Small intestine (tissue), 7 donors: ENCODE measurements at regions not wholly inside any gene's neighbourhood (a gene's known extent, or its start where the extent isn't known, plus 50 kb on each side); places are given as distances from the start of the nearest gene placed in this dataset.

Source experiments
- DNase-seq, 2 donors: peaks; one replicate each; pipeline versions ENCODE4 v3.0.0 to v3.0.0-alpha.2; 2013
- FAIRE-seq: peaks from 2 replicates; lab custom pipeline; 2012; peaks lifted over from hg19 to GRCh38; lab: Jason Lieb, UNC
- H3K27ac ChIP-seq, 3 donors: one replicate each; pipeline ENCODE4 v1.5.1; 2013; ENCODE audit warnings: low read length in 2 of 3, mild to moderate bottlenecking in 2 of 3, control low read depth in 1 of 3, inconsistent platforms in 1 of 3, low read depth in 1 of 3, moderate library complexity in 1 of 3
- H3K27me3 ChIP-seq, 3 donors: one replicate each; pipeline ENCODE4 v1.6.1; 2013; ENCODE audit warnings: low read length in 3 of 3, inconsistent platforms in 1 of 3; ENCODE audit not compliant: control insufficient read depth in 3 of 3, insufficient read depth in 3 of 3
- H3K36me3 ChIP-seq, 3 donors: one replicate each; pipeline ENCODE4 v1.6.1; 2013; ENCODE audit warnings: low read length in 3 of 3, inconsistent platforms in 1 of 3, low read depth in 1 of 3, mild to moderate bottlenecking in 1 of 3, moderate library complexity in 1 of 3; ENCODE audit not compliant: control insufficient read depth in 3 of 3, insufficient read depth in 2 of 3
- H3K4me1 ChIP-seq, 3 donors: one replicate each; pipeline ENCODE4 v1.6.1; 2013; ENCODE audit warnings: low read length in 2 of 3, inconsistent platforms in 1 of 3, low read depth in 1 of 3, mild to moderate bottlenecking in 1 of 3, moderate library complexity in 1 of 3; ENCODE audit not compliant: control insufficient read depth in 3 of 3, insufficient read depth in 2 of 3
- H3K4me3 ChIP-seq, 3 donors: one replicate each; pipeline ENCODE4 v1.5.1; 2013; ENCODE audit warnings: low read length in 3 of 3, control low read depth in 1 of 3, inconsistent platforms in 1 of 3, low read depth in 1 of 3, mild to moderate bottlenecking in 1 of 3, moderate library complexity in 1 of 3
- H3K9me3 ChIP-seq, 2 donors: one replicate each; pipeline ENCODE4 v1.6.1; 2013; ENCODE audit warnings: low read depth in 1 of 2, low read length in 1 of 2; ENCODE audit not compliant: control insufficient read depth in 2 of 2, insufficient read depth in 1 of 2
- WGBS, 3 donors: extraction: QIAGEN DNeasy Blood & Tissue Kit; methylation state at CpG; one replicate each; pipeline ENCODE4 v1.1.7; 2013; 5-methylcytosine and 5-hydroxymethylcytosine counted together
- donor health status: healthy with polysubstance abuse.
- donor health status: control.
- donor health status: control.
- donor health status: Bipolar disorder and iron deficiency.
- donor health status: healthy.

DNA sequence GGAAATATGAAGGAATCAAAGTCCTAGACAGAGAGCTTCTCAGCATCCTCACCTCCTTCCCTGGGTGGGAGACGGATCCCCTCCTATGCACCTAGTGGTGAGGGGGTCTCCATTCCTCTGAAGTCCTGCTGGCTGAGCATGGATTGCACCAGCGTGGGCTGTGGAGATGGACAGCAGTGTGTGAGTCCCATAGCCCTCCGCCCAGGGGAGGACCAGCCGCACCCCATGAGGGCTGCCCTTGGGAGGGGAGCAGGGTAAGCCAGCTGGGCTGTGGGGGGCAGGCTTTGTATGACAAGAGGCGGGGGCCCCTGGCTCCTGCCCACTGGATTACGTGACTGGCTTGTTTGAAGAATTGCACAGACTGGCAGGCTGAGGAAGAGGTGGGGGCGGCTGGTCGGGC is 768.2 kb downstream of the GALR1 start:
- H3K4me1 ChIP-seq: no peaks in the 10 kb centered on the region
- no peak overlapping the region for H3K27ac ChIP-seq
- FAIRE-seq: no peak
- no peaks in the 10 kb centered on the region for H3K27me3 ChIP-seq
- H3K36me3 ChIP-seq: no peaks in the 10 kb centered on the region
- H3K4me3 ChIP-seq: no peak overlapping the region
- H3K9me3 ChIP-seq: peaks cover 0 to 2% of the 10 kb centered on the region in 2 donors
- no peak for DNase-seq
- 76 to 82% (median 78%) methylated on average over 8 of the region's 8 CpGs for WGBS, 3 donors

DNA sequence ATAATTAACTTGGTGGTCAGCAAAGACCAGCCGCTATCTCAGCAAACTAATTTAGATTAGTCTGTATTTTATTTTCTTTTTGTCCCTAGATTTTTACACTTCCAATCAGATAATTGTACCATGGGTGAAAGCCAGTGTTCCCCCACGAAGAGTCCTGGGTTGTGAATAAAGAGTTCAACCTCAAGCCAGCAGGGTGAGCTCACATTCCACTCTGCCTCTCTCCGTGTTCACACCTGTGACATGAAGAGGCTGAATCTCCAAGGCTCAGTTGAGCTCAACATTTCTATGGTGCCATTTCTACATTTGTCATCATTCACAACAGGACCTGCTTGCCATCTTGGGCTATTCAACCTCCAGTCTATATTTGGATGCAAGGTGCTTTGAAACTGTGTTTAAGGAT is 771.5 kb downstream of the GALR1 start:
- 40 to 54% (median 47%) methylated on average over 3 of the region's 3 CpGs for WGBS, 3 donors
- H3K36me3 ChIP-seq: no peaks in the 10 kb centered on the region
- H3K9me3 ChIP-seq: peaks cover 0 to 4% of the 10 kb centered on the region in 2 donors
- H3K4me3 ChIP-seq: no peak overlapping the region
- H3K27ac ChIP-seq: no peak overlapping the region
- DNase-seq (no peak), FAIRE-seq (no peak)
- H3K4me1 ChIP-seq: no peaks in the 10 kb centered on the region
- no peaks in the 10 kb centered on the region for H3K27me3 ChIP-seq

DNA sequence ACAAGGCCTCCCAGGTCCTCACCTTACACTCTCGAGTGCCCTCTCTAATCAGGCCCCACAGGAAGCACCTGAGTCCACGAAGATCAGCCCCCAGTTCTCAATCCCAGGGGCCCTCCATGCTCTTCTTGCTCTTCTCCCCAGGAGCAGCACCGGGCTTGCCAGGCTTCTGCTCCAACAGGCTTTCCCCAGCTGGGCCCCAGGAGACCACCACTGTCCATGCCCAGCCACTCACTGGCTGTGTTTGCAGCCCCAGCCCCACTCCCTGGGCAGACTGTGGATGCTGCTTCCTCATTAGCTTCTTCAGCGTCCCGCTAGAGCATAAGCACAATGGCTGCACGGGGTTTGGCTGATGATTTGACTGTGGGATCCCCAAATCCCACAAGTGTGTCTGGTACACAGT is 781.9 kb downstream of the GALR1 start:
- Histone ChIP-seq H3K36me3 (no peaks in the 10 kb centered on the region), H3K27me3 (no peaks in the 10 kb centered on the region), H3K4me1 (no peaks in the 10 kb centered on the region), H3K27ac (no peak overlapping the region), H3K4me3 (no peak overlapping the region), H3K9me3 (peaks cover 0 to 10% of the 10 kb centered on the region in 2 donors)
- DNase-seq: no peak
- WGBS, 3 donors: 65 to 71% (median 71%) methylated on average over 6 of the region's 6 CpGs
- FAIRE-seq: no peak

DNA sequence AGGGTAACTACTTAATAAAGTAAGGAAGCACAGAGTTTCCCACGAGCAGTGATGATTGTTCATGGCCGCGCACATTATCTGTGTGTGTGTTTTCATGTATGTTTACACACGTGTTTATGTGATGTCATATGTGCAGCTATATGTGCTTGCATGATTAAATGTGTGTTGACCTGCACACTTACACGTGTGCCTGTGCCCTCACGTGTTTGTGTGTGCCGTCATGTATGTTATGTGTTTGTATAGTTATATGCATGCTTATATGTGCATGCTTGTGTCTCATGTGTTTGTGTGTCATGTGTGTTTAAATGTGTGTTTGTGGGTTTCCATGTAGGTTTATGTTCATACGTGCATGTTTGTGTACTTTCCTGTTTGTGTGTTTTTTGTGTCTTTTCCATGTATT is 782.3 kb downstream of the GALR1 start:
- DNase-seq (no peak), FAIRE-seq (no peak)
- peaks cover 0 to 10% of the 10 kb centered on the region in 2 donors for H3K9me3 ChIP-seq
- no peaks in the 10 kb centered on the region for H3K27me3 ChIP-seq
- H3K36me3 ChIP-seq: no peaks in the 10 kb centered on the region
- WGBS, 3 donors: 87 to 90% (median 87%) methylated on average over 8 of the region's 8 CpGs
- no peak overlapping the region for H3K4me3 ChIP-seq
- no peaks in the 10 kb centered on the region for H3K4me1 ChIP-seq
- no peak overlapping the region for H3K27ac ChIP-seq

DNA sequence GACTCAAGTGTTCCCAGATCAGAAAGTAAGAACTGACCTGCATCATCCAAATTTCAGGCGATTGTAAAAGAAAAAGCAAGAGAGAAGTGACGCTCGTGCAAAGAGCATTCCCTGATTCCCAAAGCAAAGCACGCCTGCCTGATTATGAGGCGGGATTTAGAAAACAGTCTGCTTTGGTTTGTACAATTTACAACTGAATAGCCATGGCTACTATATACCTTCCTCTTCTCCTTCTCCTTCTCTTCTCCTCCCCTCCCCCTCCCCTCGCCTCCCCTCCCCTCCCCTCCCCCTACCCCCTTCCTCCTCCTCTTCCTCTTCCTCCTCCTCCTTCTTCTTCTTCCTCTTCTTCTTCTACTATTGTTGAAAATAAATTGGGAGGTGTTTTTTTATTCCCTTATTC is 782.9 kb downstream of the GALR1 start:
- H3K9me3 ChIP-seq: peaks cover 0 to 10% of the 10 kb centered on the region in 2 donors
- no peak overlapping the region for H3K27ac ChIP-seq
- no peaks in the 10 kb centered on the region for H3K36me3 ChIP-seq
- FAIRE-seq (no peak), DNase-seq (no peak)
- no peaks in the 10 kb centered on the region for H3K4me1 ChIP-seq
- H3K27me3 ChIP-seq: no peaks in the 10 kb centered on the region
- WGBS, 3 donors: 78 to 80% (median 80%) methylated on average over 5 to 6 of the region's 6 CpGs
- no peak overlapping the region for H3K4me3 ChIP-seq

DNA sequence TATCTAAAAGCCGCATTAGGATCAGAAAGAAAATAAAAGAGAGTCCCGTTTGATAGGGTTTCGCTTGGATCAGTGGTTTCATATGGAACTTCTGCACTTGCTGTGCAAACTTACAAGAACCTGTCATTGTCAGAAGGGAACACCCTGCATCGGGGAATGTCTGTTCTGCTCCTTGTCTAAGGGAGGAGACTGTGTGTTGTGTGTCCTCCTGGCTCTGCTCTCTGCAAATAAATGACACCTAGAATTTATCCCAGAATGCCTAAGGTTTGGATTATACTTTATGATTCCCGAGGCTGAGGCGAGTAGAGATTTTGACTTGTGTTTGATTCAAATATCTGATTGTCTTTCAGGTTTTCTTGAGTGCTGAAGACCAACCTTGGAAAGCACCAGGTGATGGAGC is 785.1 kb downstream of the GALR1 start:
- DNase-seq: no peak
- FAIRE-seq: no peak
- H3K27me3 ChIP-seq: no peaks in the 10 kb centered on the region
- no peaks in the 10 kb centered on the region for H3K36me3 ChIP-seq
- H3K27ac ChIP-seq: no peak overlapping the region
- H3K4me1 ChIP-seq: no peaks in the 10 kb centered on the region
- no peak overlapping the region for H3K4me3 ChIP-seq
- WGBS, 3 donors: 83 to 88% (median 85%) methylated on average over 6 of the region's 6 CpGs
- H3K9me3 ChIP-seq: peaks cover 0 to 10% of the 10 kb centered on the region in 2 donors

DNA sequence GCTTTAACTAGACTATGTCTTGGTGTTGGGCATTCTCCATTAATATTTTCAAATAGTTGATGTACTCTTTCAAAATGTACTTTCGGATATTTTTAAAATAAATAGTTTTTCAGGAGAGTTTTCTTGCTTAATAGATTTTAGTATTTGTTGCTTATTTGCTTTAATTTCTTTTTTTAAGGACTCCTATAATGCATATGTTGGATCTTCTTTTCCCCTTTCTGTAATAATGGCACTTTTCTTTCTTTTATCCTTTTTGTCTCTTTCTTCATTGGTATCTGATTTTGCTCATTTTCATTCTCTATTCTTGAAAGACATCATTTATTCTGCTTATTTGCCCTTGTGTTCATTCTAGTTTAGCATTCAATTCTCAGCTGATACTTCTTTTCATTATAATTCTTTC is 791.6 kb downstream of the GALR1 start:
- Histone ChIP-seq H3K4me1 (no peaks in the 10 kb centered on the region), H3K9me3 (peaks cover 0 to 7% of the 10 kb centered on the region in 2 donors), H3K27me3 (no peaks in the 10 kb centered on the region), H3K27ac (no peak overlapping the region), H3K4me3 (no peak overlapping the region), H3K36me3 (no peaks in the 10 kb centered on the region)
- WGBS, 3 donors: 77 to 86% (median 80%) methylated on average over 1 of the region's 1 CpG
- no peak for DNase-seq
- FAIRE-seq: no peak

DNA sequence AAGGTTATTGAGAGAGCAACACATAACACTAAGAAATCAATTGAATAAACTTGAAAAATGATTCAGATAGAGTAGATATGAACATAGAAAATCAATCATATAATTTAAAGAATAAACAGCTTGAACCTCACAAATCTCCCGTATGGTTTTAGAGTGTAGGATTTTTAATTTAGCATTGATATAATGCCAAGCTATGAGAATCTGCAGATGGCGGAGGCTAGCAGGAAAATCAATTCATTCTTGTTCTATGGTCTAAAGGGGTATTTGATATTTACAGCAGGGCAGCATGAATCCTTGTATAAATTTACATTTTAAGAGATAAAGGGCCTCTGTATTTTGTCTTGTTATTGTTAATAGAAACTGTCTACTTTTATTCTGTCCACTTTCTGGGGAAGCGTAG is 797.0 kb downstream of the GALR1 start:
- no peak for FAIRE-seq
- no peak for DNase-seq
- H3K27ac ChIP-seq: no peak overlapping the region
- peaks cover 0 to 7% of the 10 kb centered on the region in 2 donors for H3K9me3 ChIP-seq
- H3K4me3 ChIP-seq: no peak overlapping the region
- H3K27me3 ChIP-seq: no peaks in the 10 kb centered on the region
- 47 to 67% (median 66%) methylated on average over 3 of the region's 3 CpGs for WGBS, 3 donors
- no peaks in the 10 kb centered on the region for H3K4me1 ChIP-seq
- H3K36me3 ChIP-seq: no peaks in the 10 kb centered on the region

DNA sequence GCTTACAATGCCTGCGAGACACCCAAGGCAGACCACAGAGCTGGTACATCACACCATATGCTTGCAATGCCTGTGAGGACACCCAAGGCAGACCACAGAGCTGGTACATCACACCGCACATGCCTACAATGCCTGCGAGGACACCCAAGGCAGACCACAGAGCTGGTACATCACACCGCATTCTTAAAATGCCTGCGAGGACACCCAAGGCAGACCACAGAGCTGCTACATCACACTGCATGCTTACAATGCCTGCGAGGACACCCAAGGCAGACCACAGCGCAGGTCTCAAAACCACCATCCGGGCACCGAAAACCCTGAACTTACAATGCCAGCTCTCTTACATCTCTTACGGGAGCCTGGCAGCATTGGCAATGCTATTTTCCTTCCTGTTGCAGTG is 799.6 kb downstream of the GALR1 start:
- Histone ChIP-seq H3K27ac (no peak overlapping the region), H3K4me1 (no peaks in the 10 kb centered on the region), H3K4me3 (no peak overlapping the region), H3K9me3 (no peaks in the 10 kb centered on the region), H3K27me3 (no peaks in the 10 kb centered on the region), H3K36me3 (no peaks in the 10 kb centered on the region)
- DNase-seq (no peak), FAIRE-seq (no peak)
- 86 to 93% (median 90%) methylated on average over 10 of the region's 10 CpGs for WGBS, 3 donors
